ENCODE measurements at regions not wholly inside any gene's neighbourhood (a gene's known extent, or its start where the extent isn't known, plus 50 kb on each side); places are given as distances from the start of the nearest gene placed in this dataset.

DNA sequence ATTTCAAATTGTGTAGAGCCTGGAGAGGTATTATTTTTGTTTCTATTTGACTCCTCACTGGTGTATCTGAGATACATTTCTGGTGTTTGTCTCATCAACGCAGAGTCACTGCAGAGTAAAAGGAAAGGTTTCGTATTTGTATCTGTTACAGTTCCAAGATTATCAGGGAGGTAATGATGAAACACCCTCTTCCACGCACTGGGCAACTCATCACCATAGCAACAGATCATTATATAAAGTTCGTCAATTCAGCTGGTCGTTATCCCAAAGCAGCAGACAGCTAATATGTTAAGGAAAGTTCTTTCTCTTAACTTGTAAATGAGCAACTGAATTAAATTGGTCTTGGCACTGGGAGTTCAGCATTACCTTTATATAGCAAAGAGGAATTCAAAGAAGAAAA is 513.5 kb downstream of the MTRR start:
- TF ChIP-seq, protein P1, sequence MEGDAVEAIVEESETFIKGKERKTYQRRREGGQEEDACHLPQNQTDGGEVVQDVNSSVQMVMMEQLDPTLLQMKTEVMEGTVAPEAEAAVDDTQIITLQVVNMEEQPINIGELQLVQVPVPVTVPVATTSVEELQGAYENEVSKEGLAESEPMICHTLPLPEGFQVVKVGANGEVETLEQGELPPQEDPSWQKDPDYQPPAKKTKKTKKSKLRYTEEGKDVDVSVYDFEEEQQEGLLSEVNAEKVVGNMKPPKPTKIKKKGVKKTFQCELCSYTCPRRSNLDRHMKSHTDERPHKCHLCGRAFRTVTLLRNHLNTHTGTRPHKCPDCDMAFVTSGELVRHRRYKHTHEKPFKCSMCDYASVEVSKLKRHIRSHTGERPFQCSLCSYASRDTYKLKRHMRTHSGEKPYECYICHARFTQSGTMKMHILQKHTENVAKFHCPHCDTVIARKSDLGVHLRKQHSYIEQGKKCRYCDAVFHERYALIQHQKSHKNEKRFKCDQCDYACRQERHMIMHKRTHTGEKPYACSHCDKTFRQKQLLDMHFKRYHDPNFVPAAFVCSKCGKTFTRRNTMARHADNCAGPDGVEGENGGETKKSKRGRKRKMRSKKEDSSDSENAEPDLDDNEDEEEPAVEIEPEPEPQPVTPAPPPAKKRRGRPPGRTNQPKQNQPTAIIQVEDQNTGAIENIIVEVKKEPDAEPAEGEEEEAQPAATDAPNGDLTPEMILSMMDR (conservative IDR thresholded peaks at IDR 0.05 in 1 of 2, IDR thresholded peaks at IDR 0.05 in 1 of 2; ENCODE audit: low read depth in 1 of 2, low read length in 2 of 2) = no peak
- no peak for TF ChIP-seq EZH2 (IDR thresholded peaks at IDR 0.05; ENCODE audit: low read length, missing control alignments)

All from fibroblast of lung (primary cell).